Stimulated activated CD8-positive, alpha-beta memory T cell treated with anti-CD3 and anti-CD28 coated beads, Interleukin-2, amount 100 ng/mL, for 1 hour (primary cell): ENCODE measurements at regions not wholly inside any gene's neighbourhood (a gene's known extent, or its start where the extent isn't known, plus 50 kb on each side); places are given as distances from the start of the nearest gene placed in this dataset.

Source experiments
- DNase-seq, 2 donors: peaks; one replicate each; pipeline ENCODE4 v3.0.0-alpha.2; 2020; ENCODE audit warnings: low read depth in 2 of 2

DNA sequence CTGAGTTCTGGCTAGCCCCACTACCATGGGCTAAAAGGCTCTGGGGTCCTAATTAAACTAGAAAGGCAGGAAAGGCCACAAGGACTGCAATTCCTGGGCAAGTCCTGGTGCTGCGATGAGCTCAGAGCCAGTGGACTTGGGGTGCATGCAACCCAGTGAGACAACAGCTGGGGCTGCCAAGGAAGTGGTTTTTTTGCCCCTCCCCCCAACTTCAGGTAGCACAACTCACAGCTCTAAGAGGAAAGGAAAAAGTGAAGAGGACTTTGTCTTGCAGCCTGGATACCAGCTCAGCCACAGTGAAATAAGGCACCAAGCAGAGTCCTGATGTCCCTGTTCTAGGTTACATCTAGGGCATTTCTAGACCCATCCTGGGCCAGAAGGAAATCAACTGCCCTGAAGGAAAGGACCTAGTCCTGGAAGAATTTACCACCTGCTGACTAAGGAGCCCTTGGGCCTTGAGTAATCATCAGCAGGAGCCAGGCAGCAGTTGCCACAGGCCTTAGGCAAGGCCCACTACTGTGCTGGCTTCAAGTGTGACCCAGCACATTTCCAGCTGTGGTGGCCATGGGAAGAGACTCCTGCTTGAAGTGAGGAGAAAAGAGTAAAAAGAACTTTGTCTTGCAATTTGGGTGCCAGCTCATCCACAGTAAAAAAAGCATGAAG, 358.4 kb downstream of the BTBD3 start:
- no peak for DNase-seq

DNA sequence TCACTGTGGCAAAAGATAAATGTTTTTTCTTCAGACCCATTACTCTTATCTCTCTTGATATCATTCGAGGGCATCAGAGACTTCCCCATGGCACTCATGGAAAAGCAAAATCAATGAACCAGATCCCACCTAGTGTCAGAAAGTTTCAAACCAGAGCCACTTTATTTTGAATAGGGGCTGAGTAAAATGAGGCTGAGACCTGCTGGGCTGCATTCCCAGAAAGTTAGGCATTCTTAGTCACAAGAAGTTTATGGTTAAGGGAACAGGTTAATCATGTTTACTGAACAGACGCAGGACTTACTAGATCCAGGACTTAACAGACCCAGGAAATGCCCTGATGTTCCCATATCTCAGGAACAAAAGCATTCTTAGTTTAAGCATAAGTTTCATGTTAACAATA, 369.9 kb downstream of the BTBD3 start:
- no peak for DNase-seq

DNA sequence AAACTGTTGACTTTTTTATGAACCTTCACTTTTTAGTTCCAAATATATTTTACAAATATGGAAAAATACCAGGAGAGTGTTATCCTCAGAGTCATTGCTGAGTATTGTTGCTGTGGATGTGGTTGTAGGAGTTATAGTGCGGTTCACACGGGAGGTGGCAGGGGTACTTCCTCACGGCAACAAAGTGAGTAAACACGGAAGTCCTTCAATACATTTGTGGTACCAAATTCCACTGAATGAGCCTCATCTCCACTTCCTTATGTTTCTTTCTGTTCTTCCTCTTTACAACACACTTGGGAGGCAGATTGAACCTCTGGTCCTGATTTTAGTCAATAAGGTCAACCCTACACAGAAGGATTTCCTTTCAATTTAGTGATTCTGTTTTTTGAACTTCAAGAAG, 371.8 kb downstream of the BTBD3 start:
- DNase-seq: no peak

DNA sequence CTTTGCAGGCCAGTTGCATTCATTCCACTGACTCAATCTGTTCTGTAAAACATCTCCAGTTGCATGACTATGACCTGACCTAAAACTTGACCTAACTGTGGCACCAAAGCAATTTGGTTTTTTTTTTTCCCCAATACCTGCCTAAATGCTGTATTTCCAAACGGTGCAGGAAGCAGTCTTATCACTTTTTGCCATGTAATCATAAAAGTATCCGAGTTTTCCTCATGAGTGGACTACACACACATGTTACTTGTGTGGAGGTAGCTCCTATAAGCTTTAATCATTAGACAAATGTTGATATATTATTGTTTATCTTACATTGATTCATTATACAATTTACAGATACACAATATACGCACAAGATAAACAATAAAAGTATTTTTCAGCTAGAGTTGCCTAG, 373.7 kb downstream of the BTBD3 start:
- DNase-seq: no peak

DNA sequence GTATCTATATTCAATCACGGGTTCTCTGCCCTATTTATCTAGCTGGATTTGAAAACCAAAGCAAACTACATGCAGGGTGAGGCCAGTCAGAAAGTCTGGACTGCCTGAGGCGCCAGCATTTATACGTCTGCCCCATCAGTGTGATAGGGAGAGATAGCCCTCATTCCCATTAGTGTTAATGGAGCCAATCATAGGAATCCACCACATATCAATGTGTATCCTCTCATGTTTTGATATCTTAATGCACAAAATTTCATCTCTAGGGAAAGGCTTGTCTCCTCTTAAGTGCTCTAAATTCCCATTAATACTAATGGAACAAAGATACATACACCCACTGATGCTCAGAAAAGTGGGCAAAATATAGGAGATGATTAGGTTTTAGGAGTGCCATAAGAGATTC, 376.2 kb downstream of the BTBD3 start:
- no peak for DNase-seq

DNA sequence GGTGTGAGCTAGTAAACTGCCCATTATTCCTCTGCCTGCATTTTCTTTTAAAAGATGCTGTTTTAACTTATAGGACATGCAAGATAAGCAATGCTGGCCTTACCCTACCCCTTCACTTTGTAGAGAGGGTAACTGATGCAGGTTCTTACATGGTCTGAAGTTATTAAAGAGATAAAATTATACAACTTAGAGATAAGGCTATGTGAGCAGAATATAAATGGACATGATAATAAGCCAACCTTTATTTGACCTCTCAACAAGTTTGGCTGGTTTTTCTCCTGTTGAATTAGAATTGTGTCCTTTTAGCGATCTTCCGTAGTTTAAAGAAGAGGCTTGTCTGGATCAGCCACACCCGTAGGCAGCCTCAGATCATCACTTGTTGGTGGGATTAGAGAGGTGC, 377.0 kb downstream of the BTBD3 start:
- DNase-seq: no peak

DNA sequence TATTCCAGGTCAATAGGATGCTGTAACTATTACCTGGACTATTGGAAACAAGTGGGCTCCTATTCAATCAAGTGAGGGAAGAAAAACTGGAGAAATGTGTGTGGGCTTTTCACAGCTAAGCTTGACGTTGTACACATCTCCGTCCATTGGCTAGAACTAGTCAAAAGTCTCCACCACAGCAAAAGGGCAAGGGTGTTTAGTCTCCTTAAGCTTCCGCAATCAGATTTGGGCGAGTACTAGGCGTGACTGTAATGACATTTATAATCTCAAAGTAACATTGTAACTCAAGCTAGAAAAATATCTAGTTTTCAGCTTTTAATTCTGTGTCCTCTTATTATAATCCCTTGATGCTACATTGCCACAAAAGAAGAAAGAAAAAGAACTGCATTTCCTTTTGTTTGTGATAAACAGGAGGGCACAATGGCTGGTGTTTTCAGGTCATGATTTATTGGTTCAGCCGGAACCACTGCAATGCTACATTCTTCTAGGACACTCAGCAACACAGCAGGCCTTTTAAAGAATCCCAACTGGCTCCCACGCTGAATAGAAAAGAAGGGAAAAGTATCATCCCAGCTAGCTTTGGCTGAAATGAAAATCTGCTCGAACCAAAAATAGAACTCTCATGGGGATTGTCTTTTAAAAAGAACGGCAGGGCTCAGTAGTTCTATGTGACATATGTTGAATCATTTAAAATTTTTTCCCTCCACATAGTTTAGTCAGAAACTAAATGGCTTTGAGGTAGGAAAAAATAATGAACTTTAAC, 387.7 kb downstream of the BTBD3 start:
- no peak for DNase-seq

DNA sequence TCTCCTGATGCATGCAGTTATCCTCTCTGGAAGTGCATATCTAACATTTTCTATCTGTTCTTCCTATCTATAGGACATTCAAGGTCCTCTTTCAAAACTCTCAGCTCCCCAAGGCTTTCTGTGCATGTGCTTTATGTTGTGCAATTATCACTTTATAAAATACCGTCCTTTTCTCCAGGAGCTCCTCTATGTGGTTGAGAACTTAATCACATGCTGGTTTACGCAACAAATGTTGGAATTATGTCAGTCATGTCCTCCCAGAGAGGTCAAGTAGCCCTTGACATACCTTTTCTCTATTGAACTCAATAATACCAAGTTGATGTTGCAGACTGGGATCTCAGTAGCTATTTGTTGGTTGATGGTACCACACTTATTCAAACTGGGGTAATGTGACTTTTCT, 388.4 kb downstream of the BTBD3 start:
- DNase-seq: no peak

DNA sequence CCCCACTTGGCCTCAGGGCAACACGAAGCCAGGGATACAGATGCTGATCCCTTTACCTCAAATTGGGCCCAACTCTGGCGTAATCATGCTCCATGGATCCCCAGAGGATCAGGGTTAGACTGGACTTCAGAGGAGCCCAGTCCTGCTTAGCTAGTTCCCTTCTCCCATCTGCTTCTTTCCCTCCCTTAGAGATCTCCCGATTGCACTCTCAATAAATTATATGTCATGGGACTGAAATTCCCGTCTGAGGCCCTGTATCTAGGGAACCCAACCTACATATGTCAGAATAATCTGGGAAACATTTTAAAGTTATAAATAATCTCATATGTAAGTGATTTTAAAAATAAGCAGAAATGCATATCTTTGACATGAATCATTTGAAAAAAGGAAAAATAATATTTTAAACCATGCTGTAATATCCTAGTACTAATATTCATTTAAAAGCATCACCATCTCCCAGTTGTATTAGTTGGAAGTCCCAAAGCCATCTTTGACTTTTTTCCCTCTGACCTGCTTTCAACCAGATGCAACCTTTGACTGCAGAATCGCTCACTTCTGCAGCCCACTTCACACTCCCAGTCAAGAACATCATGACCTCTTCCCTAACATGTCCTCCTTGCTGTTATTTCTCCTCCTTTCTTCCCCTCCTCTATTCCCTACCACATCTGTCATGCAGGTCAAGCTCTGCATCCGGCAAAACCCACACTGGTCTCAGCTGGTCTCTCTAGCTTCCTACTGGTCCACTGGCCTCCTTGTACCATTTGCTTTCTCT, 393.6 kb downstream of the BTBD3 start:
- DNase-seq: no peak

DNA sequence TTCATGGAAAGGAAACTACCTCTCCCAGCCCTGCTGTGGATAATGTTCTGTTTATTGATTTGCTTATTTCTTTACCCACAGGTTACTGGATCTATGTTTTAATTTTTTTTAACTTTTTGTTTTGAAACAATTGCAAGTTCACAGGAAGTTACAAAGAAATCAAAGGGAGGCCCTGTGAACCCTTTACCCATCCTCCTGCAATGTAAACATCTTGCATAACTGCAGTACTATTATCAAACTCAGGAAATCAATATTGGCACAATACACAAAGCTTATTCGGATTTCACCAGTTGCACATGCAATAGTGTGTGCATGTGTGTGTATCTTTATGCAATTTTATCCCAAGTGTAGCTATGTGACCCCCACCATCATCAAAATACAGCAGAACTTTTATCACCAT, 398.0 kb downstream of the BTBD3 start:
- DNase-seq: no peak

DNA sequence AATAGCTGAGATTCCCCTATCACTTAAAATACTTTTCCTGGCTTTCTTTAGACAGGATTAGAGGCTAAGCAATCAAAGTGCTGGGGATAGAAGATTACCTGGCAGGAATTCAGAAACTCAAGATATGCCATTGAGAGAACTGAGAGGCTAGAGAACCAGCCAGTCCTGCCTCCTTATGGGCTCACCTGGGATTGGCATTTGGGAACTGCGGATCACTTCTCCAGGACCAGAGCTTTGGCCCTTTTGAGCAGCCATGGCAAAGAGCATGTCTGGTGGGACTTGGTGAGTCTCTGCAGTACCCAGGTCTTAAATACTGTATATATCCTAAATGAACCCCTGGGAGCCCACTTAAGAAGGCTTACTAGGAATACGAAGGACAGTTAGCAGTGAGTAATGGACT, 399.1 kb downstream of the BTBD3 start:
- no peak for DNase-seq

DNA sequence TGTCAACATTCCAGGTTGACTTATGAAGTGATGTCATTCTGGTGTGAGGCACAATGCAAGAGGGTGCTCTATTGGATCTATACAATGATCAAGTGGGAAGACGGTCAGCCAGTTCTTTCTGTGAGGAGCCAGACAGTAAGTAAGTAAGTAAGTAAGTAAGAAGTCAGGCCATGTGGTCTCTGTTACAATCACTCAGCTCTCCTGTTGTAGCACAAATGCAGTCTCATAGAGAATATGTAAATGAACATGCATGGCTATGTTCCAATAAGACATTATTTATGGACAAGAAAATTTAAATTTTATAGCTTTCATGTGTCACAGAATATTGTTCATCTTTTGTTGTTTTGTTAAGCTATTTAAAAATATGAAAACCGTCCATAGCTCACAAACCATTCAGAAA, 399.7 kb downstream of the BTBD3 start:
- DNase-seq: no peak

DNA sequence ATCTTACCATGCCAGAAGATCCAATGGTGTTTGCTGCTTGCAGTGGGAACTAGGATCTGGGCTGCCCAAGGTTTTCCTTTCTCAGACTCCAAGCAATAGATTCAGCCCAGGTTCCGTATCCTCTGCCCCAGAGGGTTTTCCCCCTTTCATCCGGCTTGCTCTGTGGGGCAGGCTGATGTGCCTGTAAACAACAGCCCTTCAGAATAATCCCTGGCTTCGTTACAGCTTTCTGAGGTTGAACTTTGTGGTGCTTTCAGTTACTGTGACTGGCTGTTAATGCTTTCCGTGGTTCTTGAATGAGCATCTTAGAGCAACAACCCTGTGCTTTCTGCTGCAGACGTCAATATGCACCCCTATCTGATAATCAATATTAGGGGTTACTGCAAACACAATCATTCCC, 400.4 kb downstream of the BTBD3 start:
- no peak for DNase-seq

DNA sequence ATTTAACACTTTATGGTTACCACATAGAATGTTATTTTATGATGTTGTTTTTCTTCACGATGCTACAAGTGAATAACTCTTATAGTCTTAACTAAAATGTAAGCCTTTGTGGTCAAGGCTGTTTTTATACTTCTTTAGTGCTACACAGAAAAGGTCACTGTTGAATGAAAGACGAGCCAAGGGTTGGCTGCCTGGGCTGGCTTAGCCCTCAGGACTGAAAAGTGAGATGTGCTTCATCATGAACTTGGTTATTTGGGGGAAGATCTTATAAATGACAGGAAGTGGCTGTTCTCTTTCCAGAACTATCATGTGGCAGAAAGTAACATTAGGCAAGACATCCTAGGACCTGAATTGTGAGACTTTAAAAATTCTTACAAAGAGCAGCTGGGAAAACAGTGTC, 404.0 kb downstream of the BTBD3 start:
- DNase-seq: no peak

DNA sequence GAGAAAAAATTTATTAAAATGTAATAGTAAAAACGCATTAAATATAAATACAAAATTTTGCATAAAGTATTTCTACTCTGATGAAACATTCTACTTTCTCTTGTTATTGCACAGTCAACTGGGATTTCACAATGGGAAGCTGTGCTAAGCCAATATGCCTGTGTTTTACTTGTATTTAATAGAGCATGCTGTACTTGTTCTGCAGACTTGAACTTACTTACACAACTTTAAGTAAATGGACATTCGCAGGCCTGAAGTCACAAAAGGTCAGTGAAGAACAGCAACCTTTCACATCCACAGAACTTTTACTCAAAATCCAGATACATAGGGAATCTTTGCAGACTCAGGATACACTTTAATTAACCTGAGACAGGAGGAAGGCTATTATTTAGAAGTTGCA, 409.5 kb downstream of the BTBD3 start:
- no peak for DNase-seq

DNA sequence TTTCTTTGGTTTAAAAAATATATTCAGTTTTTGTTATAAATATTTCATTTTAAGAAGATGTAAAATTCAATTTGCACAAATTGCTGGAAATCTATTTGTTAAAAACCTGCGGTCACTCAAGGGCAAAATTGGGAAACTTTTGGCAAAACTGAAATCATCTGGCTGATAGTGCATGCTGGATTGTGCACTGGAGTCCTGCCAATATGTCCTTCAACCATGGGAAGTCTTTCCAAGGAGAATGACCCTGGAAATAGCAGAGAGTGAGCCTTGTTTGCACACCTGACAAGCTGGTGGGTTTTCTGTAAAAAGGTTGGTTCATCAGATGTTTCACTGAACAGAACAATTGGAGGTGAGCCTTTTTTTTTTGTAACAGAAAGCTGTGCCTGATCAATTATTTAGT, 413.5 kb downstream of the BTBD3 start:
- no peak for DNase-seq

DNA sequence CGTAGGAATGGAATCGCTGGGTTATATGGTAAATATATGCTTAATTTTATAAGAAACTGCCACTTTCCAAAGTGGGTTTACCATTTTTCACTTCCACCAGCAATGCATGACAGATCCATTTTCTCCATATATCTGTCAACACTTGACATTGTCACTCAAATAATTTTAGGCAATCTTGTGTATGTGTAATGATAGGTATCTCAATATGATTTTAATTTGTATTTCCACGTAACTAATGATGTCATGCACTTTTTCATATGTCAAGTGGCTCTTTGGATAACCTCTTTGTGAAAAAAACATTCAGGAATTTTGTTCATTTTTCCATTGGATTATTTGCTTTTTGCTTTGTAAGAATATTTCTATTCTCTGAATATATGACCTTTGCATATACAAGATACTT, 419.9 kb downstream of the BTBD3 start:
- no peak for DNase-seq

DNA sequence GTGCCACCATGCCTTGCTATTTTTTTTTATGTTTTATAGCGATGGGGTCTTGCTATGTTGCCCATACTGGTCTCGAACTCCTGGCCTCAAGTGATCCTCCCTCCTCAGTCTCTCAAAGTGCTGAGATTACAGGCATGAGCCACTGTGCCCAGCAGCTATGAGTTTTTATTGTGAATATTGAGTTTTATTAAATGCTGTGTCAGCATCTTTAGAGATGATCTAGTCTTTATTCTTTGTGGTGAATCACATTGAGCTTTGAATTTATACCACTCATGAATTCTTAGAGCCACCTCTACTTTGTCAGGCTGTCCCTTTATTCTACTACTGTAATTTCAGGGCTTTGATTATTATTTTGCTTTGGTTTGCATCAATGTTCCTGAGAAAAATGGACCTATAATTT, 428.3 kb downstream of the BTBD3 start:
- DNase-seq: no peak

DNA sequence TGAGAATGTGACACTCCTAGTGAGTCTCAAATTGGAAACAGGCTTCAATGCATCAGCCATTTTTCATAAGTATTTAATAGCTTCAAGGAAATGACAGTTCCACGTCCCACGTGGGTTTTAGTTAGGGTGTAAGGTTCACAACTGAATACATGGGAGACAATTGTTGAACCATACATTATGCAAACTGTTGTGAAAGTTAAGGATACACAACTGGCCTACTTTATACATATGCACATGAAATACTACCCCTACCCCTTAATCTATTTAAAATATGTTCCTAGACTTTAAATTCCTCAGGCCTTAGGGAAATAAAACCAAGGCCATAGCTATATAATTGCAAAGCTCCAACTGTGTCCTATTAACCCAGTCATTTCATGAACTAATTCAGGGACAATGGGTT, 436.1 kb downstream of the BTBD3 start:
- no peak for DNase-seq

DNA sequence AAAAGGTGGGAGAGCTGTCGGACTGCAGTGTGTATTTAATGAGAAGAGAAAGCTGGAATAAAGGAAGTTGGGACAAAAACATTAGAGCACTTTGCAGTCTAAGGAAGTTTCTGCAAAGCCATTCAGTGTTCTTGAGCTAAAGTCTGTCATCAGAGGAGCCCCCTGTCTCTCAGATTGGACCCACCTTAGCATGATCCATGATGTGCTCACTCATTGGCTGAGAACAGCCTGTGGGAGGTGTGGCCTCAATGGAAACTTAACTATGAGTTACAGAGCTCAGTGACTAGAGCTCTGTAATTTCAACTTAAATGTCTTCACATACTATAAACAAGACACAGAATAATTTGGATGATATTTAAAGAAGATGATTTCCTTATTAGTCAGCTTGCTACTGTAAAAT, 437.0 kb downstream of the BTBD3 start:
- DNase-seq: no peak

DNA sequence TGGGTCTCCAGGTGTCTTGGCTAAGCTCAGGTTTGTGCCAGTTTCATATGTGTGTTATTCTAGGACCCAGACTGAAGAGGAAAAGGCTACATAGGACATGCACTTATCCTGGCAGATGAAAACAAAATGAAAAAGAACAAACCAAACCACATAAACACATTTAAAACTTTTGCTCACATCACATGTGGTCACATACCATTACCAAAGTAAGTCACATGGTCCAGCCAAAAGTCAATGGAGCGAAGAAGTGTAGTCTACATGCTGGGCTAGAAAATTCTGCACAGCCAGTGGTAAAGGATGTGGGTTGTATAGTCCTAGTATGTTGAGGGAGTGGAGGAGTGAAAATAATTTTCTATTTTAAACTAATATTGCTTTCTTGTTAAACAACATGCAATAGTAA, 437.5 kb downstream of the BTBD3 start:
- no peak for DNase-seq

DNA sequence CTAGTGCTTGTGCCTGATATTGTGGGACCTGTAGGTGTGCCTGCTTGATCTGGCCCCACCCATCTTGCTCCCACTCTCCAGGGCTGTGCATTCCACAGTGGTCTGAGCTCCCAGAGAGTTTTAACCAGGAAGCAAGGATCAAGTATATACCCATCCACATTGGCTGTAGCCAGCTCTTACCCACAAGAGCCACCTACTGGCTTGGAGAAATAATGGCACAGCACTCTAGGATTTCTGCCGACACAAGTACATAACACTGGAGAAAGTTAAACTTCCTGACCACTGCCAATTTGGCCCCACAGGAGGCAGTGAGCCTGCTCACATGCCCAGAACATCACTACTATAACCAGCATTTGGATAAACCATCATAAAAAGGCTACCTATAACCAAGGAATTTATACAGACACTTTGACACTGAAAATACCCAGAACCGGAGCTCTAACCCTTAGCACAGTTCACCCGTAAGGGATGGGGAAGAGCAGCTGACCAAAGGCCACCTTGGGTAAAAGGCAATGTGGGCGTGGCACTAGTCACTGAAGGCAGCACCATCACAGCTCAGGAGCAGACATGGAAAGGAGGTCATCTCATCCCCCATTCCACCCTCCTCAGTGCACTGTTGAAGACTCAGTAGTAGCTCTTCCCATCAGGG, 440.4 kb downstream of the BTBD3 start:
- DNase-seq: no peak

DNA sequence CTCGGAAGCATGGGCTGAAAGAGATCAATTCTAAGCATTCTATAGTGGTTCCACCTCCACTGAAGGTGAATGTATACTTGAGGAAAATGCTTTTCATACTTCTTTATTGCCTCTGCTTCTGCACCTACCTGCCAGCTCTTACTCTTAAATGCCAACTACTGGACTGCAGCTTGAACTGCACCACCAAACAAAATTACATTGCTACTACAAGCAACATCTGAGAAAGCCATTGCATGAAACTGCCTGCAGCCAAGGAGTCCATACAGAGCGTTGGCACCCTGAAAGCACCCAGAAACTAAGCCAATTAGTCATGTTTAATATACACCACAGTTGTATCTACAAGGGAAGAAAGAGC, 440.9 kb downstream of the BTBD3 start:
- no peak for DNase-seq
